ENCODE measurements at regions not wholly inside any gene's neighbourhood (a gene's known extent, or its start where the extent isn't known, plus 50 kb on each side); places are given as distances from the start of the nearest gene placed in this dataset.
A peak's percentile ranks its signal among the peaks of the same experiment; 100 is the strongest.

- H3K9ac ChIP-seq (replicated peaks in 1 of 4; ENCODE audit: extremely low read depth in 1 of 4, low read depth in 3 of 4, low read length in 3 of 4) = no peak overlapping the region
- no peak overlapping the region for H3K27ac ChIP-seq (ENCODE audit: low read depth, low read length)
- H3K27me3 ChIP-seq (replicated peaks in 1 of 4; ENCODE audit: control insufficient read depth in 3 of 4, extremely low read depth in 1 of 4, insufficient read depth in 3 of 4, low read length in 3 of 4) = no peaks in the 10 kb centered on the region
- no peaks in the 10 kb centered on the region for H3K79me2 ChIP-seq (ENCODE audit: control insufficient read depth in 1 of 2, insufficient read depth in 2 of 2, low read length in 2 of 2)
- H2BK120ac ChIP-seq (replicated peaks; ENCODE audit: low read depth, low read length) = no peak overlapping the region
- H4K91ac ChIP-seq (replicated peaks; ENCODE audit: insufficient read length, low read length) = no peak overlapping the region
- no peak overlapping the region for H2AFZ ChIP-seq (ENCODE audit: low read length)
- H4K5ac ChIP-seq (ENCODE audit: insufficient read length, low read depth, low read length) = no peak overlapping the region
- DNase-seq (ENCODE audit: low read depth in 1 of 2, low spot score in 2 of 2) (peak in 1 of 2 experiments; percentile 17), FAIRE-seq (no peak)
- no peak overlapping the region for H3K18ac ChIP-seq (ENCODE audit: extremely low read depth, low read length)
- no peak overlapping the region for H3K56ac ChIP-seq (replicated peaks; ENCODE audit: insufficient read length, low read depth, low read length)
- no peak overlapping the region for H4K8ac ChIP-seq (ENCODE audit: extremely low read depth, insufficient read depth, low read length)
- no peaks in the 10 kb centered on the region for H3K23me2 ChIP-seq (ENCODE audit: low read depth, low read length)
- WGBS, 2 experiments (ENCODE audit: extremely low coverage in 1 of 2, insufficient coverage in 1 of 2, insufficient read length in 1 of 2, insufficient replicate concordance in 2 of 2, low coverage in 1 of 2, low lambda C conversion rate in 2 of 2, missing lambda C conversion rate in 1 of 2) = 89% methylated on average over 3 of the region's 3 CpGs; no CpG with 5 or more reads in 1 of the 2 experiments
- H3K79me1 ChIP-seq (ENCODE audit: low read depth, low read length) = no peaks in the 10 kb centered on the region
- no peak overlapping the region for H2BK15ac ChIP-seq (ENCODE audit: low read length)
- H3K36me3 ChIP-seq (ENCODE audit: control insufficient read depth in 2 of 4, insufficient read depth in 4 of 4, low read length in 3 of 4) = no peaks in the 10 kb centered on the region
- H3K4me1 ChIP-seq (replicated peaks in 1 of 4; ENCODE audit: control insufficient read depth in 3 of 4, insufficient read depth in 4 of 4, low read length in 3 of 4) = no peaks in the 10 kb centered on the region; a peak in 2 of 7 replicates
- H3K4me2 ChIP-seq (ENCODE audit: insufficient read depth in 1 of 2, low read depth in 2 of 2, low read length in 2 of 2) = no peak overlapping the region
- H3K23ac ChIP-seq (ENCODE audit: insufficient read length) = no peak overlapping the region
- CTCF ChIA-PET (ENCODE audit: partially characterized antibody) = interaction anchor here (0.7 kb wide), 1 partner anchor 184 kb away, joined by 3 read pairs; no protein-coding TSS in a partner anchor
- H3K4me3 ChIP-seq (ENCODE audit: extremely low read depth in 1 of 4, insufficient read depth in 2 of 4, low read depth in 3 of 4, low read length in 4 of 4) = no peak overlapping the region
- H3K4ac ChIP-seq (replicated peaks; ENCODE audit: insufficient read length, low read depth, low read length) = no peak overlapping the region
- H2BK12ac ChIP-seq (ENCODE audit: low read depth, low read length) = no peak overlapping the region
- H3K9me3 ChIP-seq (ENCODE audit: insufficient read depth in 2 of 2, low read depth in 1 of 2, low read length in 1 of 2) = no peaks in the 10 kb centered on the region
- POLR2A ChIA-PET (ENCODE audit: partially characterized antibody) = interaction anchor here (1.4 kb wide), 1 partner anchor 78 kb away, joined by 5 read pairs; no protein-coding TSS in a partner anchor
- H2AK5ac ChIP-seq (ENCODE audit: low read depth, low read length) = no peak overlapping the region
- no peak overlapping the region for H2BK5ac ChIP-seq (ENCODE audit: low read depth, low read length)
- H3K14ac ChIP-seq (ENCODE audit: insufficient read length) = no peak overlapping the region
- no peak overlapping the region for H2BK20ac ChIP-seq (ENCODE audit: low read length)
- peaks cover 0 to 2% of the 10 kb centered on the region in 2 experiments for H4K20me1 ChIP-seq (replicated peaks in 1 of 2; ENCODE audit: control insufficient read depth in 1 of 2, insufficient read depth in 2 of 2, low read length in 2 of 2)
- TF ChIP-seq USF2 (IDR thresholded peaks at IDR 0.05; ENCODE audit: low read length) (no peak), BCL11A (IDR thresholded peaks at IDR 0.05; ENCODE audit: low read depth in 2 of 2, low read length in 2 of 2) (no peak), EGR1 (IDR thresholded peaks at IDR 0.05; ENCODE audit: borderline replicate concordance, low read depth, low read length) (no peak), PHF8 (conservative IDR thresholded peaks at IDR 0.05; ENCODE audit: low read depth, low read length) (no peak), TAF7 (optimal IDR thresholded peaks at IDR 0.05; ENCODE audit: borderline replicate concordance, low read depth, low read length) (no peak), HDAC2 (IDR thresholded peaks at IDR 0.05; ENCODE audit: borderline replicate concordance in 1 of 2, low read depth in 2 of 2, low read length in 2 of 2) (no peak), KDM1A (IDR thresholded peaks at IDR 0.05; ENCODE audit: borderline replicate concordance, low read length) (no peak)
These were observed 75.7 kb upstream of the NANOS1 start for GRCh38 chr10:118953598-118954393.

All from H1 (cell line).